GM06990 (cell line): ENCODE measurements at regions not wholly inside any gene's neighbourhood (a gene's known extent, or its start where the extent isn't known, plus 50 kb on each side); places are given as distances from the start of the nearest gene placed in this dataset.

Experiments
- DNase-seq: peaks from one replicate; pipeline ENCODE4 v3.0.0-alpha.2; 2011; ENCODE audit not compliant: insufficient read length; ENCODE audit errors: extremely low read depth
- H3K27me3 ChIP-seq: replicated peaks from 2 replicates; pipeline ENCODE4 v1.6.0; 2011; ENCODE audit warnings: low read length; ENCODE audit not compliant: control insufficient read depth, insufficient read depth
- H3K36me3 ChIP-seq: 2 replicates; pipeline ENCODE4 v1.5.1; 2011; ENCODE audit warnings: low read length; ENCODE audit not compliant: control insufficient read depth, insufficient read depth
- H3K4me3 ChIP-seq: replicated peaks from 2 replicates; pipeline ENCODE4 v1.5.1; 2011; ENCODE audit warnings: low read depth, mild to moderate bottlenecking, control low read depth, low read length
- TF ChIP-seq, protein P1 (sequence below): IDR thresholded peaks from 2 replicates; pipeline ENCODE4 v1.5.1; 2011; ENCODE audit warnings: low read length, control low read depth, mild to moderate bottlenecking, inconsistent platforms; ENCODE audit not compliant: insufficient read depth, poor library complexity, severe bottlenecking

GRCh38 chr9:124179196-124180071 is 78.3 kb upstream of the NEK6 start:
- H3K27me3 ChIP-seq, result no peaks in the 10 kb centered on the region
- TF ChIP-seq, protein P1, sequence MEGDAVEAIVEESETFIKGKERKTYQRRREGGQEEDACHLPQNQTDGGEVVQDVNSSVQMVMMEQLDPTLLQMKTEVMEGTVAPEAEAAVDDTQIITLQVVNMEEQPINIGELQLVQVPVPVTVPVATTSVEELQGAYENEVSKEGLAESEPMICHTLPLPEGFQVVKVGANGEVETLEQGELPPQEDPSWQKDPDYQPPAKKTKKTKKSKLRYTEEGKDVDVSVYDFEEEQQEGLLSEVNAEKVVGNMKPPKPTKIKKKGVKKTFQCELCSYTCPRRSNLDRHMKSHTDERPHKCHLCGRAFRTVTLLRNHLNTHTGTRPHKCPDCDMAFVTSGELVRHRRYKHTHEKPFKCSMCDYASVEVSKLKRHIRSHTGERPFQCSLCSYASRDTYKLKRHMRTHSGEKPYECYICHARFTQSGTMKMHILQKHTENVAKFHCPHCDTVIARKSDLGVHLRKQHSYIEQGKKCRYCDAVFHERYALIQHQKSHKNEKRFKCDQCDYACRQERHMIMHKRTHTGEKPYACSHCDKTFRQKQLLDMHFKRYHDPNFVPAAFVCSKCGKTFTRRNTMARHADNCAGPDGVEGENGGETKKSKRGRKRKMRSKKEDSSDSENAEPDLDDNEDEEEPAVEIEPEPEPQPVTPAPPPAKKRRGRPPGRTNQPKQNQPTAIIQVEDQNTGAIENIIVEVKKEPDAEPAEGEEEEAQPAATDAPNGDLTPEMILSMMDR, result no peak
- no peak overlapping the region for H3K4me3 ChIP-seq
- no peaks in the 10 kb centered on the region for H3K36me3 ChIP-seq
- no peak for DNase-seq

DNA sequence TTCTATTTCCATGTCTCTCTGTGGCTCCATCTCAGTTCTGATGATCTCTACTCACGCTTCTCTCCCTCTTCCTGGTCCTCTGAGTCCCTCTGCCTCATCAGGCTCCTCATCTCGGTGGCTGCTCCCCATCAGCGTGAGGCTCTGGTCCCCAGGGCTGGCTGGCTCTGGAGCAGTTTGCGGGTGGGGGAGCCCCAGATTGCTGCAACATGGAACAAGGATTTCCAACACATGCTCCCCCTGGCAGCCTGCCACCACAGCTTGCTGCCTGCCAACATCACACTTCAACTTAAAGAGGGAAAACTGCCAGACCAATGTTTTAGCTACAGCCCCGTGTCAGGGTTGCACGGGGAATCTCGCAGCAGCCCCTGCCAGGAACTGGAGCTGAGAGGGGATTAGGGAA is 77.2 kb upstream of the NEK6 start:
- Histone ChIP-seq H3K27me3 (no peaks in the 10 kb centered on the region), H3K4me3 (no peak overlapping the region), H3K36me3 (no peaks in the 10 kb centered on the region)
- TF ChIP-seq, protein P1, result no peak
- no peak for DNase-seq

DNA sequence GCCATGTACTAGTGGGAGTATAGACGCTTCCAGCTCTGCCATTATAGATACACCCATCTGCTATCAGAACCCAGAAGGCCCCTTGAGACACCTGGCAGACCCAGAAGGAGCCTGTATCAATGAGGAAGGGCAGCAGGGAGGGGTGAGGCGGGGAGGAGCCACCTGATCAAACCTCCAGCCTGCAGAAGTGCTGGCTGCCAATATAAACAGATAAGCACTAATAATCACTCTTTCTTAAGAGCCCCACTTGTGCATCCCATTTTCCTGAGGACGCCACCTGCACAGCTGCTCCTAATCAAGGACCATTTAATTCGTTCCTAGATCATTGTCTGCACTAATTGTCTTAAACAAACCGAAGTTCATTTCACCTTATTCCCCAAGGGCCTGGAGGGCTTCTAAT is 75.0 kb upstream of the NEK6 start:
- DNase-seq, result no peak
- TF ChIP-seq, protein P1, result no peak
- no peaks in the 10 kb centered on the region for H3K27me3 ChIP-seq

DNA sequence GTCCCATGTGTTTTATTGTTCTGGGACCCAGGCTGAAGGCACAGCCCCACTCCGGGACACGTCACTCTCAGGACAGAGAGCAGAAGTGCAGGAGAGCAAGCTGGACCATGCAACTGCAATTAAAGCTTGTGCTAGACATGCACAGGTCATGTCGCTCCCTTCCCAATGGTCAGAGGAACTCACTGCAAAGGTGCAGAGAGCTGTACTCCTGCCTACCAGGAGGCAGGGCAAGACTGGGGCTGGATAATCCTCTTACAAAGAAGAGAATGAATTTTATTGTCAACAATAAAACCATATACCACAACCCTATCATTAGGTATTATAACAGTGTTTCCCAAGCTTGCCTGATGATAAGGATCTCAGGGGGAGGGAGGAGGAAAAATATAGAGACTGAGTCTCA is 74.0 kb upstream of the NEK6 start:
- H3K4me3 ChIP-seq, result no peak overlapping the region
- no peaks in the 10 kb centered on the region for H3K27me3 ChIP-seq
- no peaks in the 10 kb centered on the region for H3K36me3 ChIP-seq
- DNase-seq, result no peak
- TF ChIP-seq, protein P1, result no peak

More for the DNA sequence above, 75.0 kb upstream of the NEK6 start:
- Histone ChIP-seq H3K36me3 (no peaks in the 10 kb centered on the region), H3K4me3 (no peak overlapping the region)

- TF ChIP-seq, protein P1, result no peak
- Histone ChIP-seq H3K36me3 (no peaks in the 10 kb centered on the region), H3K27me3 (no peaks in the 10 kb centered on the region), H3K4me3 (no peak overlapping the region)
- DNase-seq, result no peak
These were observed 72.3 kb upstream of the NEK6 start for GRCh38 chr9:124185413-124185812.
